ENCODE measurements at regions not wholly inside any gene's neighbourhood (a gene's known extent, or its start where the extent isn't known, plus 50 kb on each side); places are given as distances from the start of the nearest gene placed in this dataset.

GRCh38 chr3:143203848-143204247 lies 84.3 kb downstream of the CHST2 start:
- no peak for TF ChIP-seq CTCF (IDR thresholded peaks at IDR 0.05)
- TF ChIP-seq POLR2A (IDR thresholded peaks at IDR 0.05) = no peak
